GM21723 (cell line): ENCODE measurements at regions not wholly inside any gene's neighbourhood (a gene's known extent, or its start where the extent isn't known, plus 50 kb on each side); places are given as distances from the start of the nearest gene placed in this dataset.
"Not testable (repeated sequence)": the region's sequence is repeated elsewhere in the genome, so short reads cannot be mapped to it uniquely, and the experiment has no call there.

ENCODE experiments used
- ATAC-seq: cut with Tn5 transposase; IDR thresholded peaks from one replicate; pipeline ENCODE4 v1.9.1; 2021; ENCODE audit warnings: mild to moderate bottlenecking, moderate library complexity; ENCODE audit not compliant: unreplicated experiment

- no peak for ATAC-seq
These were observed 130.8 kb upstream of the POC5 start for GRCh38 chr5:75848077-75848476.

GRCh38 chr5:75847561-75848021 lies 130.4 kb upstream of the POC5 start:
- ATAC-seq = peak; percentile 92

- ATAC-seq = no peak
These were observed 127.1 kb upstream of the POC5 start for GRCh38 chr5:75844301-75844700.

GRCh38 chr5:75843319-75843718 lies 126.1 kb upstream of the POC5 start:
- ATAC-seq = no peak

- ATAC-seq = no peak
These were observed 122.3 kb upstream of the POC5 start for GRCh38 chr5:75839547-75839946.

- no peak for ATAC-seq
These were observed 120.1 kb upstream of the POC5 start for GRCh38 chr5:75837258-75837841.

GRCh38 chr5:75831561-75831960 lies 114.3 kb upstream of the POC5 start:
- no peak for ATAC-seq

- no peak for ATAC-seq
These were observed 110.8 kb upstream of the POC5 start for GRCh38 chr5:75828029-75828428.

- ATAC-seq = no peak
These were observed 107.1 kb upstream of the POC5 start for GRCh38 chr5:75824323-75824722.

- ATAC-seq = no peak
These were observed 106.6 kb upstream of the POC5 start for GRCh38 chr5:75823811-75824210.

- ATAC-seq = no peak
These were observed 101.4 kb upstream of the POC5 start for GRCh38 chr5:75818661-75819060.

- not testable (repeated sequence) for ATAC-seq
These were observed 82.5 kb upstream of the POC5 start for GRCh38 chr5:75799695-75800094.

GRCh38 chr5:75769338-75769737 lies 52.1 kb upstream of the POC5 start:
- ATAC-seq = not testable (repeated sequence)
